MM.1S (cell line): ENCODE measurements at regions not wholly inside any gene's neighbourhood (a gene's known extent, or its start where the extent isn't known, plus 50 kb on each side); places are given as distances from the start of the nearest gene placed in this dataset.

Experiments
- DNase-seq: peaks from one replicate; pipeline ENCODE4 v3.0.0-alpha.2; 2015
- H2AFZ ChIP-seq: fragments of 300-600 bp; sonication (generic); 2 replicates; pipeline ENCODE4 v1.6.0; 2016; ENCODE audit warnings: antibody characterized with exemption, low read length
- H3F3A ChIP-seq: fragments of 300-600 bp; sonication (generic); 2 replicates; pipeline ENCODE4 v1.6.1; 2016; ENCODE audit warnings: mild to moderate bottlenecking, antibody characterized with exemption, low read length, moderate library complexity, mixed read lengths; ENCODE audit not compliant: insufficient read depth
- H3K27ac ChIP-seq: fragments of 300-600 bp; sonication (generic); 2 replicates; pipeline ENCODE4 v1.5.1; 2016; ENCODE audit warnings: mild to moderate bottlenecking, low read length
- H3K27me3 ChIP-seq: fragments of 300-600 bp; sonication (generic); replicated peaks from 2 replicates; pipeline ENCODE4 v1.6.0; 2016; ENCODE audit warnings: low read length; ENCODE audit not compliant: insufficient read depth
- H3K36me3 ChIP-seq: fragments of 300-600 bp; sonication (generic); replicated peaks from 2 replicates; pipeline ENCODE4 v1.6.1; 2016; ENCODE audit warnings: mild to moderate bottlenecking, low read length, mixed read lengths; ENCODE audit not compliant: insufficient read depth
- H3K4me1 ChIP-seq: fragments of 300-600 bp; sonication (generic); 2 replicates; pipeline ENCODE4 v1.6.1; 2016; ENCODE audit warnings: low read length, mixed read lengths
- H3K4me2 ChIP-seq: fragments of 300-600 bp; sonication (generic); 2 replicates; pipeline ENCODE4 v1.6.0; 2016; ENCODE audit warnings: low read depth, low read length
- H3K4me3 ChIP-seq: fragments of 300-600 bp; sonication (generic); 2 replicates; pipeline ENCODE4 v1.5.1; 2016; ENCODE audit warnings: low read length, mixed read lengths
- H3K79me2 ChIP-seq: fragments of 300-600 bp; sonication (generic); 2 replicates; pipeline ENCODE4 v1.6.1; 2016; ENCODE audit warnings: mixed run types, low read length, mixed read lengths
- H3K9ac ChIP-seq: fragments of 300-600 bp; sonication (generic); 2 replicates; pipeline ENCODE4 v1.6.1; 2016; ENCODE audit warnings: low read length, mixed read lengths
- H3K9me2 ChIP-seq: fragments of 300-600 bp; sonication (generic); replicated peaks from 2 replicates; pipeline ENCODE4 v1.6.1; 2016; ENCODE audit warnings: mild to moderate bottlenecking, low read length, mixed read lengths; ENCODE audit not compliant: insufficient read depth
- H3K9me3 ChIP-seq: fragments of 300-600 bp; sonication (generic); replicated peaks from 2 replicates; pipeline ENCODE4 v1.6.1; 2016; ENCODE audit warnings: mild to moderate bottlenecking, low read length, mixed read lengths; ENCODE audit not compliant: insufficient read depth
- H4K20me1 ChIP-seq: fragments of 300-600 bp; sonication (generic); 2 replicates; pipeline ENCODE4 v1.6.1; 2016; ENCODE audit warnings: mild to moderate bottlenecking, low read length, moderate library complexity, mixed read lengths; ENCODE audit not compliant: insufficient read depth
- EZH2 ChIP-seq: fragments of 300-600 bp; sonication (generic); optimal IDR thresholded peaks from 2 replicates; pipeline ENCODE3; 2017; ENCODE audit warnings: low read depth, mild to moderate bottlenecking, antibody characterized with exemption, low read length, mixed read lengths
- EZH2phosphoT487 ChIP-seq: fragments of 300-600 bp; sonication (generic); IDR thresholded peaks from 2 replicates; pipeline ENCODE4 v1.6.1; 2018; ENCODE audit warnings: antibody characterized with exemption, low read length
- TF ChIP-seq, protein P1 (sequence below): fragments of 300-600 bp; sonication (generic); IDR thresholded peaks from 2 replicates; pipeline ENCODE4 v1.5.1; 2016; ENCODE audit warnings: antibody characterized with exemption, low read length, mixed read lengths

DNA sequence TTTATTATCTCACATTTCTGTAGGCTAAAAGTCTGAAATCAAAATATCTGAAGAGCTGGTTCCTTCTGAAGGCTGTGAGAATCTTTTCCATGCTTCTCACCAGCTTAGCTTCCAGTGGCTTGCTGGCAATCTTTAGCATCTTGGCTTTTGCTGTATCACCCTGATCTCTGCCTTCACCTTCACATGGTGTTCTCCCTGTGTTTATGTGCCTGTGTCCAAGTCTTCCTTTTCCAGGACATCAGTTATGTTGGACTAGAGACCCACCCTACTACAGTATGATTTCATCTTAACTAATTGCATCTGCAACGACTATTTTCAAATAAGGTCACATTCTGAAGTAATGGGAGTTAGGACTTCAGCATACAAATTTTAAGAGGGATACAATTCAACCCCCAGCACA is 772.3 kb upstream of the ADAMTS5 start:
- no peak for TF ChIP-seq EZH2
- TF ChIP-seq, protein P1, sequence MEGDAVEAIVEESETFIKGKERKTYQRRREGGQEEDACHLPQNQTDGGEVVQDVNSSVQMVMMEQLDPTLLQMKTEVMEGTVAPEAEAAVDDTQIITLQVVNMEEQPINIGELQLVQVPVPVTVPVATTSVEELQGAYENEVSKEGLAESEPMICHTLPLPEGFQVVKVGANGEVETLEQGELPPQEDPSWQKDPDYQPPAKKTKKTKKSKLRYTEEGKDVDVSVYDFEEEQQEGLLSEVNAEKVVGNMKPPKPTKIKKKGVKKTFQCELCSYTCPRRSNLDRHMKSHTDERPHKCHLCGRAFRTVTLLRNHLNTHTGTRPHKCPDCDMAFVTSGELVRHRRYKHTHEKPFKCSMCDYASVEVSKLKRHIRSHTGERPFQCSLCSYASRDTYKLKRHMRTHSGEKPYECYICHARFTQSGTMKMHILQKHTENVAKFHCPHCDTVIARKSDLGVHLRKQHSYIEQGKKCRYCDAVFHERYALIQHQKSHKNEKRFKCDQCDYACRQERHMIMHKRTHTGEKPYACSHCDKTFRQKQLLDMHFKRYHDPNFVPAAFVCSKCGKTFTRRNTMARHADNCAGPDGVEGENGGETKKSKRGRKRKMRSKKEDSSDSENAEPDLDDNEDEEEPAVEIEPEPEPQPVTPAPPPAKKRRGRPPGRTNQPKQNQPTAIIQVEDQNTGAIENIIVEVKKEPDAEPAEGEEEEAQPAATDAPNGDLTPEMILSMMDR, result no peak
- TF ChIP-seq EZH2phosphoT487, result no peak
- Histone ChIP-seq H3K27me3 (no peaks in the 10 kb centered on the region), H3K4me2 (no peak overlapping the region), H3K4me3 (no peak overlapping the region), H3K4me1 (no peaks in the 10 kb centered on the region), H3F3A (no peaks in the 10 kb centered on the region), H4K20me1 (no peaks in the 10 kb centered on the region), H3K9ac (no peak overlapping the region), H3K27ac (no peak overlapping the region), H3K79me2 (no peaks in the 10 kb centered on the region), H3K9me3 (no peaks in the 10 kb centered on the region), H3K36me3 (no peaks in the 10 kb centered on the region), H2AFZ (no peak overlapping the region), H3K9me2 (no peaks in the 10 kb centered on the region)
- DNase-seq, result no peak

DNA sequence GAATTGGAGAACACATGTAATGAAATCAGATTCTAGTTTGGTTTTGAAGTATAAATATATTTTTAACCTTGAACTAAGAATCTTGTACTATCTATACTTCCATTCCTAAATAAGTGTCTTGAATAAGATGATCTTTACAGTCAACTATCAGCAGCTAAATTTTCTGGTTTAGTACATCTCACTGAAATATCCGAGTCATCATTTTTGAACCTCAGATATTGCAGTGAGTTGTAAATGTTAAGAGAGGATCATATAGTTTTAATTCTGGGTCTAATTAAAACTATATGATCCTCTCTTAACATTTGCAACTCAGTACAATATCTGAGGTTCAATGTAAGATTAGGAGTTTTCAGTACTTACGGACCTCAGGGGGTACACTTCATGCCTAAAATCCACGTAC is 768.8 kb upstream of the ADAMTS5 start:
- TF ChIP-seq EZH2phosphoT487 (no peak), EZH2 (no peak)
- TF ChIP-seq, protein P1, result no peak
- Histone ChIP-seq H4K20me1 (no peaks in the 10 kb centered on the region), H2AFZ (no peak overlapping the region), H3F3A (no peaks in the 10 kb centered on the region), H3K36me3 (no peaks in the 10 kb centered on the region), H3K27me3 (no peaks in the 10 kb centered on the region), H3K4me3 (no peak overlapping the region), H3K79me2 (no peaks in the 10 kb centered on the region), H3K4me2 (no peak overlapping the region), H3K4me1 (no peaks in the 10 kb centered on the region), H3K9ac (no peak overlapping the region), H3K27ac (no peak overlapping the region), H3K9me2 (no peaks in the 10 kb centered on the region), H3K9me3 (no peaks in the 10 kb centered on the region)
- no peak for DNase-seq

DNA sequence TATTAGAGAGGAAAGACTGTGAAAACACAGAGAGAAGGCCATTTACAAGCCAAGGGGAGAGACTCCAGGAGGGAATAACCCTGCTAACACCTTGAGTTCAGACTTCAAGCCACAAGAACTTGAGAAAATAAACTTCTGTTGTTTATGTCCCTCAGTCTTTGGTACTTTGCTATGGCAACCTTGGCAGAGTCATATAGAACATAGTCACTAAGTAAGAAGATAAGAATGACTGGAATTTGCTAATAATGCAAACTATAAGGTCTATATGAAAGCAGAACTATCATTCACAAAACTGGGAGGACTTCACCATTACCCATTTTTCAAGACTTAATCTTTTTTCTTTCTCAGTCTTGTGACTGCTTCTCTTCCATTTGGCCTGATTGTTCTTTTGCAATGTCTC is 767.3 kb upstream of the ADAMTS5 start:
- DNase-seq, result no peak
- Histone ChIP-seq H3K4me3 (no peak overlapping the region), H3K9ac (no peak overlapping the region), H3K27me3 (no peaks in the 10 kb centered on the region), H3K79me2 (no peaks in the 10 kb centered on the region), H3K4me1 (no peaks in the 10 kb centered on the region), H3F3A (no peaks in the 10 kb centered on the region), H3K9me3 (no peaks in the 10 kb centered on the region), H2AFZ (no peak overlapping the region), H3K27ac (no peak overlapping the region), H3K9me2 (no peaks in the 10 kb centered on the region), H3K36me3 (no peaks in the 10 kb centered on the region), H4K20me1 (no peaks in the 10 kb centered on the region), H3K4me2 (no peak overlapping the region)
- TF ChIP-seq EZH2phosphoT487 (no peak), EZH2 (no peak)
- TF ChIP-seq, protein P1, result no peak

DNA sequence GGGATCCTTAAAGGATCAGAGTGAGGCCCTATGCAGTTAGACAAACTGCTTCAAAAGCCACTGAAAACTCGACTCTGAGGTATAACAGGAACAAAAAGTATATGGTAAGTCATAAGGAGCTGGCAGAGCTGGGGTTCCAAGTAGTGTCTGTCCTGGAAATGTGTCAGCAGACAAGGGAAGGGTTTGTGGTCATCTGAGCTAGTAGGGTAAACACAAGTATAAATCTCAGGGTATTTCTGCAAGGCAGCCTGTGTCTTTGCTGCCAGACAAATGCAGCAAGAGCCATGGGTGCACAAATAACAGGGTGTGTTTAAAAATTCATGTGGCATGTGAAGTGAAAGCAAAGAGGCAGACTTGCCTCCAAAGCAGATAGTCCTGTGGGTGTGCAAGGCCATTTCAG is 759.0 kb upstream of the ADAMTS5 start:
- Histone ChIP-seq H3K36me3 (no peaks in the 10 kb centered on the region), H3K9ac (no peak overlapping the region), H3K4me1 (no peaks in the 10 kb centered on the region), H3K4me3 (no peak overlapping the region), H3K27me3 (no peaks in the 10 kb centered on the region), H3K27ac (no peak overlapping the region), H2AFZ (no peak overlapping the region), H3K9me3 (no peaks in the 10 kb centered on the region), H3K79me2 (no peaks in the 10 kb centered on the region), H3K4me2 (no peak overlapping the region), H3F3A (no peaks in the 10 kb centered on the region), H3K9me2 (no peaks in the 10 kb centered on the region), H4K20me1 (no peaks in the 10 kb centered on the region)
- no peak for DNase-seq
- TF ChIP-seq, protein P1, result no peak
- TF ChIP-seq EZH2phosphoT487, result no peak
- no peak for TF ChIP-seq EZH2
